GM13977 (cell line): ENCODE measurements at regions not wholly inside any gene's neighbourhood (a gene's known extent, or its start where the extent isn't known, plus 50 kb on each side); places are given as distances from the start of the nearest gene placed in this dataset.

Source experiments
- DNase-seq: peaks from one replicate; pipeline ENCODE4 v3.0.0; 2012; ENCODE audit warnings: low spot score
- in situ Hi-C: fragments of 300-500 bp; cut with MboI; formaldehyde crosslinking; loops from one replicate; pipeline ENCODE4 v1.12.0; 2022; ENCODE audit warnings: low sequenced_read_pairs, low pct_unique_long_range_greater_than_20kb, mixed read lengths, inconsistent platforms; ENCODE audit not compliant: unreplicated experiment
- TF ChIP-seq, protein P1 (sequence below): IDR thresholded peaks from 2 replicates; pipeline ENCODE4 v1.5.1; 2012; ENCODE audit warnings: mild to moderate bottlenecking, control low read depth; ENCODE audit not compliant: insufficient read depth; ENCODE audit errors: extremely low read depth, missing control alignments

DNA sequence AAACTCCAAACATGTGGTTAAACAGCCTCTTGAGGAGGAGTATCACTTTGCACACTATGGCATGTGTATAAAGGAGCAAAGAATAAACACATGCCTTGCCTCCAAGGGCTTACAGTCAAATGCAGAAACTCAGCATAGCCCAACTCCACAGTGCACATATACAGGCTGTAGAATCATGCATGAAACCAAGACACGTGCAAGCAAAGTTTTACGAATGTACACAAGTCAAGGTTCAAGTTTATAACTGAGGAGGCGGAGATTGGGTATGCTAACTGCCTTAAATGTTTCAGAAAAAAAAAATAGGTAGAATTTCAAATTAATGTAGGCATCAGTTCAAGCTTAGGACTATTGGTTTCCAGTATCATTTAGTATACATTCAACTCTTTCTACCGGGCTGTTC, 321.1 kb downstream of the SOX9 start:
- TF ChIP-seq, protein P1, sequence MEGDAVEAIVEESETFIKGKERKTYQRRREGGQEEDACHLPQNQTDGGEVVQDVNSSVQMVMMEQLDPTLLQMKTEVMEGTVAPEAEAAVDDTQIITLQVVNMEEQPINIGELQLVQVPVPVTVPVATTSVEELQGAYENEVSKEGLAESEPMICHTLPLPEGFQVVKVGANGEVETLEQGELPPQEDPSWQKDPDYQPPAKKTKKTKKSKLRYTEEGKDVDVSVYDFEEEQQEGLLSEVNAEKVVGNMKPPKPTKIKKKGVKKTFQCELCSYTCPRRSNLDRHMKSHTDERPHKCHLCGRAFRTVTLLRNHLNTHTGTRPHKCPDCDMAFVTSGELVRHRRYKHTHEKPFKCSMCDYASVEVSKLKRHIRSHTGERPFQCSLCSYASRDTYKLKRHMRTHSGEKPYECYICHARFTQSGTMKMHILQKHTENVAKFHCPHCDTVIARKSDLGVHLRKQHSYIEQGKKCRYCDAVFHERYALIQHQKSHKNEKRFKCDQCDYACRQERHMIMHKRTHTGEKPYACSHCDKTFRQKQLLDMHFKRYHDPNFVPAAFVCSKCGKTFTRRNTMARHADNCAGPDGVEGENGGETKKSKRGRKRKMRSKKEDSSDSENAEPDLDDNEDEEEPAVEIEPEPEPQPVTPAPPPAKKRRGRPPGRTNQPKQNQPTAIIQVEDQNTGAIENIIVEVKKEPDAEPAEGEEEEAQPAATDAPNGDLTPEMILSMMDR, result no peak
- in situ Hi-C loops, result no loop called here
- no peak for DNase-seq

- TF ChIP-seq, protein P1, result no peak
- in situ Hi-C loops, result no loop called here
- no peak for DNase-seq
Measured at GRCh38 chr17:72444517-72445054, 323.8 kb downstream of the SOX9 start.

DNA sequence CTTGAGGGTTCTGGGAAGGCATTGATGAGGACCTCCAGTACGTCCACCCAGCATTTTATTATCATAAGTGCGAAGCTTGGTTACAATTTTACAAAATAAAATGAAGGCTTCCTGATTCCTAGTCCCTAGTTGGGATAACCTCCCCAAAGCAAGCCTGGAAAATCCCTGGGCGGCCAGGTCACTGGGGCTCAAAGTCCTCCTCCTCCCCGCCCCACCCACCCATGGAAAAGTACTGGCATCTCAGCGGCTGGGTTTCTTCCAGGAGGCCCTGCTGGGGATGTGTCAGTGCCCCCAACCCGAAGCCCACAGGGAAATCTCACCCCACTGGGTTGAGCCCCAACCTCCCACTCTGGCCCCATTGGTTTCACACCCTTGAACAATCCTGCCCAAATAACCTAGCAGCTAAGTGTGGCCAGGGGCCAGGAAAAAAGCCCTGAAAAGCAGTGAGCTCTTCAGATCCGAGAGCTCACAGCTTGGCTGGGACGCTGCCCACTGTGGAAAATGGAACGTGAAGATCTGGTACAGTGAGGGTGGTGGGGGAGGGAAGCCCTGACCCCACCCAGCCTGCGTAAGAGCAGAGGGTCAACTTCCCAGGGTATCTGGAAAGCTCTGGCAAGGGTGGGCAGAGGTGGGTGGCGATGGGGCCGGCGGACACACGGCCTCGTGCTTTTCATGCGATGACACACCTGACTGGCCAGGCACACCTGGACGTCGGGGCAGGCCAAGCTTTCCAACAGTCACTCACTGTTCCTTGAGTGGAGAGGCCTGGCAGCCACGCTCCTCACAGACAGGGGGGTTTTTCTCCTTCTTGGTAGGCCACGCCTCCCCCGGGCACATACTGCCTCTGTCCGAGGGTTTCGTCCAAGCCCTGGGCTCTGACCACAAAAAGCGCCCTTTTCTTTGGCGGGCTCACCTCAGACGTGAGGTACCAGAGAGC, 324.5 kb downstream of the SOX9 start:
- in situ Hi-C loops, result no loop called here
- DNase-seq, result no peak
- TF ChIP-seq, protein P1, result no peak

DNA sequence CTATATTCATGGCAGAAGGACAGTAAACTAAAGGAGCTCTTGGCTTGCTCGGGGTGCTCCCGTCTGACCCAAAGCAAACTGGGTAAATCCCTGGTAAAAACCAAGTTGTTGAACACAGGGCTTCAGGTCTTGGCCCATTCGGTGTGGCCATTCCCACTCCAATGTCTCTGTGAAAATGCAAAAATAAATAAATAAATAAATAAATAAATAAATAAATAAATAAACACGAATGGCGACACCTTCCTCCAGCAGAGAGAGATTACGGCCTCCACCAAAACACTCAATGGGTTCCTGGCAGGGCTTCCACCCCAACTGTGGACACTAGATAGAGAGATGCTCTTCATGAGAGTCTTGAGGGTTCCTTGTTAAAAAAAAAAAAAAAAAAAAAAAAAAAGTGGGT, 325.3 kb downstream of the SOX9 start:
- no peak for DNase-seq
- TF ChIP-seq, protein P1, result no peak
- in situ Hi-C loops, result no loop called here

GRCh38 chr17:72446525-72447250, 325.9 kb downstream of the SOX9 start:
- in situ Hi-C loops, result no loop called here
- no peak for DNase-seq
- TF ChIP-seq, protein P1, result no peak

DNA sequence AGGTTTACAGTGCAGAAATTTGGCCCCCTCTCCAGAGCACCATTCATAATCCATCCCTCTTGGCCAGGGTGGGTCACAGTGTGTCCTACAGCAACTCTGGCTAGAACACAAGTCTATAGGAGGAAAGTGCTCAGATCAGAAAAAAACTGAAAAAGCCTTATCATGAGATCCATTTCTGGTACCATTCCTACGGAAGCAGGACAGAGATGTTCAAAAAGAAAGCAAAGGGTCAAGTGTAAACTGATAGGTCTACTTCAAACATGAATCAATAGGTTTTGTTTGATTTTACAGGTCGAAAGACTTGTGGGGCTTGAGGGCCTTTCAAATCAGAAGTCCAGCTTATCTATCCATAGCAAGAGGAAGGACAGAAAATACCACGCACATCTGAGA, 326.4 kb downstream of the SOX9 start:
- in situ Hi-C loops, result no loop called here
- TF ChIP-seq, protein P1, result no peak
- no peak for DNase-seq
